Smooth muscle cell (in vitro differentiated cells): ENCODE measurements at regions not wholly inside any gene's neighbourhood (a gene's known extent, or its start where the extent isn't known, plus 50 kb on each side); places are given as distances from the start of the nearest gene placed in this dataset.

ENCODE experiments used
- DNase-seq: peaks from one replicate; lab custom pipeline; 2025; ENCODE audit not compliant: unreplicated experiment; lab: John Stamatoyannopoulos, UW
- H2AFZ ChIP-seq: fragments of 200-600 bp; sonication (generic); 2 replicates; pipeline ENCODE4 v1.6.0; 2016; ENCODE audit warnings: antibody characterized with exemption, low read depth, mild to moderate bottlenecking
- H3F3A ChIP-seq: fragments of 200-600 bp; sonication (generic); 2 replicates; pipeline ENCODE4 v1.6.0; 2017; ENCODE audit warnings: antibody characterized with exemption, low read depth
- H3K27ac ChIP-seq: fragments of 200-600 bp; sonication (generic); 2 replicates; pipeline ENCODE4 v1.5.1; 2016; ENCODE audit warnings: low read depth, mild to moderate bottlenecking
- H3K27me3 ChIP-seq: fragments of 200-600 bp; sonication (generic); 2 replicates; pipeline ENCODE4 v1.6.1; 2016; ENCODE audit warnings: low read depth, mild to moderate bottlenecking
- H3K36me3 ChIP-seq: fragments of 200-600 bp; sonication (generic); 2 replicates; pipeline ENCODE4 v1.5.1; 2016; ENCODE audit warnings: low read depth
- H3K4me1 ChIP-seq: fragments of 200-600 bp; sonication (generic); 2 replicates; pipeline ENCODE4 v1.5.1; 2016; ENCODE audit warnings: low read depth
- H3K4me2 ChIP-seq: fragments of 200-600 bp; sonication (generic); 2 replicates; pipeline ENCODE4 v1.6.0; 2016; ENCODE audit warnings: mild to moderate bottlenecking
- H3K4me3 ChIP-seq: fragments of 200-600 bp; sonication (generic); 2 replicates; pipeline ENCODE4 v1.5.1; 2016; ENCODE audit warnings: mild to moderate bottlenecking
- H3K79me2 ChIP-seq: fragments of 200-600 bp; sonication (generic); 2 replicates; pipeline ENCODE4 v1.6.0; 2016; ENCODE audit warnings: low read depth, mild to moderate bottlenecking
- H3K9ac ChIP-seq: fragments of 200-600 bp; sonication (generic); 2 replicates; pipeline ENCODE4 v1.6.0; 2016; ENCODE audit warnings: low read depth
- H3K9me3 ChIP-seq: fragments of 200-600 bp; sonication (generic); replicated peaks from 2 replicates; pipeline ENCODE4 v1.5.1; 2016; ENCODE audit warnings: low read depth
- H4K20me1 ChIP-seq: fragments of 200-600 bp; sonication (generic); 2 replicates; pipeline ENCODE4 v1.6.0; 2016; ENCODE audit warnings: low read depth
- WGBS: methylation state at CpG from one replicate; pipeline ENCODE4 v1.1.7; 2016; ENCODE audit warnings: low lambda C conversion rate; 5-methylcytosine and 5-hydroxymethylcytosine counted together
- TF ChIP-seq, protein P1 (sequence below): fragments of 200-600 bp; sonication (generic); IDR thresholded peaks from 2 replicates; pipeline ENCODE4 v1.5.1; 2017; ENCODE audit warnings: borderline replicate concordance, mild to moderate bottlenecking, antibody characterized with exemption; ENCODE audit not compliant: insufficient read depth, poor library complexity, severe bottlenecking

GRCh38 chr13:64410276-64411053 lies 2819.7 kb downstream of the PCDH9 start:
- Histone ChIP-seq H3K9me3 (no peaks in the 10 kb centered on the region), H3K27me3 (no peaks in the 10 kb centered on the region), H3K4me2 (no peak overlapping the region), H3K27ac (no peak overlapping the region), H3K4me3 (no peak overlapping the region), H2AFZ (no peak overlapping the region), H3K79me2 (no peaks in the 10 kb centered on the region), H3K4me1 (no peaks in the 10 kb centered on the region), H3K9ac (no peak overlapping the region), H4K20me1 (no peaks in the 10 kb centered on the region), H3K36me3 (no peaks in the 10 kb centered on the region), H3F3A (no peaks in the 10 kb centered on the region)
- 93% methylated on average over 5 of the region's 5 CpGs for WGBS
- TF ChIP-seq, protein P1, sequence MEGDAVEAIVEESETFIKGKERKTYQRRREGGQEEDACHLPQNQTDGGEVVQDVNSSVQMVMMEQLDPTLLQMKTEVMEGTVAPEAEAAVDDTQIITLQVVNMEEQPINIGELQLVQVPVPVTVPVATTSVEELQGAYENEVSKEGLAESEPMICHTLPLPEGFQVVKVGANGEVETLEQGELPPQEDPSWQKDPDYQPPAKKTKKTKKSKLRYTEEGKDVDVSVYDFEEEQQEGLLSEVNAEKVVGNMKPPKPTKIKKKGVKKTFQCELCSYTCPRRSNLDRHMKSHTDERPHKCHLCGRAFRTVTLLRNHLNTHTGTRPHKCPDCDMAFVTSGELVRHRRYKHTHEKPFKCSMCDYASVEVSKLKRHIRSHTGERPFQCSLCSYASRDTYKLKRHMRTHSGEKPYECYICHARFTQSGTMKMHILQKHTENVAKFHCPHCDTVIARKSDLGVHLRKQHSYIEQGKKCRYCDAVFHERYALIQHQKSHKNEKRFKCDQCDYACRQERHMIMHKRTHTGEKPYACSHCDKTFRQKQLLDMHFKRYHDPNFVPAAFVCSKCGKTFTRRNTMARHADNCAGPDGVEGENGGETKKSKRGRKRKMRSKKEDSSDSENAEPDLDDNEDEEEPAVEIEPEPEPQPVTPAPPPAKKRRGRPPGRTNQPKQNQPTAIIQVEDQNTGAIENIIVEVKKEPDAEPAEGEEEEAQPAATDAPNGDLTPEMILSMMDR = no peak
- DNase-seq = no peak

DNA sequence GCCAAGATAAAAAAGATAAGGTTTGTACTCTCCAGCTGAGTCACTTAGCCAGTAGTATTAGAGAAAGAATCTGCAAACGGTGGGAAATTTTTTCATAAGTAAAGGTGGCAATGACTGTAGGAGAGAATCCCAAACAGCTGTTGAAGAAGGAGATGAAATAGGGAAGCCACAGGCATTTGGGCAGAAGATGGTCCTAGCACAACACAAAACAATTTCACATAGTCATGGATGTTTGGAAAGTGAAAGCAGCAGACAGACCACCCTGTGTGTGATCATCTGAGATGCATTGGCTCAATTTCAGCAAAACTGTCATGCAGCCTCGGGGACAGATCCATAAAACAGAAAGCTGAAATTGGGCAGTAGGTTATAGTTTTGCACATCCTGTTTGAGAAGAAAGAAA lies 2832.4 kb downstream of the PCDH9 start:
- H3K27ac ChIP-seq = no peak overlapping the region
- WGBS = 55% methylated on average over 2 of the region's 2 CpGs
- no peaks in the 10 kb centered on the region for H4K20me1 ChIP-seq
- H2AFZ ChIP-seq = no peak overlapping the region
- no peaks in the 10 kb centered on the region for H3K36me3 ChIP-seq
- no peaks in the 10 kb centered on the region for H3K27me3 ChIP-seq
- H3K4me1 ChIP-seq = no peaks in the 10 kb centered on the region
- no peaks in the 10 kb centered on the region for H3F3A ChIP-seq
- peak overlapping the region; percentile 53 for H3K4me2 ChIP-seq
- DNase-seq = no peak
- TF ChIP-seq, protein P1 = no peak
- H3K4me3 ChIP-seq = no peak overlapping the region
- no peaks in the 10 kb centered on the region for H3K9me3 ChIP-seq
- no peaks in the 10 kb centered on the region for H3K79me2 ChIP-seq
- no peak overlapping the region for H3K9ac ChIP-seq

DNA sequence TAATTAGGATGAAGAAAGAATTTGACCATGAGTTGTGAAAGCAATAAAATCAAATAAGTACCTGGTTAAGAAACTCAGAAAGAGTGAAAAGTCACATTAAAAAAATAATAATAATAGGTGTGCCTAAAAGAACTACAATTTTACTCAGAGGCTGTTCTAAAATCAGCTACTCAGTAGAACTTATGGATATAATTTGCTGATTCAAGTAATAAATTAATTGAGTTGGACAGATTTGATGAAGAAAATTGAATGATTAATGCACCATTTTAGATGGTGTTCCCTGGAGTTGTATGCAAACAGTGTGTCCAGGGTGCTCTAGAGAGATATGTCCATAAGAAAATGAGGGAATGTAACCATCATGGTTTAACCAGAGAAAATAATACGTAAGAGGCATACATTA lies 2852.5 kb downstream of the PCDH9 start:
- Histone ChIP-seq H4K20me1 (no peaks in the 10 kb centered on the region), H3K27ac (no peak overlapping the region), H3K9ac (no peak overlapping the region), H3F3A (no peaks in the 10 kb centered on the region), H2AFZ (no peak overlapping the region), H3K36me3 (no peaks in the 10 kb centered on the region), H3K9me3 (no peaks in the 10 kb centered on the region), H3K4me1 (no peaks in the 10 kb centered on the region), H3K4me3 (no peak overlapping the region), H3K79me2 (no peaks in the 10 kb centered on the region), H3K4me2 (no peak overlapping the region), H3K27me3 (no peaks in the 10 kb centered on the region)
- no peak for DNase-seq
- WGBS = 100% methylated on average over 1 of the region's 1 CpG
- TF ChIP-seq, protein P1 = no peak

DNA sequence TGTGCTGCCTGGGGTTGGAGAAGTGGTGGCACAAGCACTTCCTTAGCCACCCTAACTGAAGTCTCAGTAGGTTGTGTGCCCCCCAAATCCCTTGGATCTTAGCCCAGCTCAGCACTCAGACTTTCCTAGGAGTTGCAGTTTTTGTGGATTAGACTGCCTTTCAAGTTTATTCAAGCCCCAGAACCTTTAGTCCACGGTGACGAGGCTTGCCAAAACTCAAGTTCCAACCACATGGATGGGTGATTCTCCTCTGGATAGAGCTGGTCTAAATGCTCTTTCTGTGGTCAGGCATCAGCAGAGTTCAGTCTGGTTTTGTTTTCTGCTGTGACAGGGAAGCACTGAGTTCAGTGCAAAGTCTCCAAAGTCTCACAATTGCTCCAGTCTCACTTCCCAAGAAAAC lies 2858.7 kb downstream of the PCDH9 start:
- H3K4me3 ChIP-seq = no peak overlapping the region
- no peak overlapping the region for H3K4me2 ChIP-seq
- no peak for DNase-seq
- no peak overlapping the region for H2AFZ ChIP-seq
- H3K9ac ChIP-seq = no peak overlapping the region
- TF ChIP-seq, protein P1 = no peak
- peak overlapping the region; percentile 66 for H3K27ac ChIP-seq
- H4K20me1 ChIP-seq = no peaks in the 10 kb centered on the region
- H3K36me3 ChIP-seq = no peaks in the 10 kb centered on the region
- 81% methylated on average over 2 of the region's 2 CpGs for WGBS
- no peaks in the 10 kb centered on the region for H3F3A ChIP-seq
- H3K9me3 ChIP-seq = no peaks in the 10 kb centered on the region
- no peaks in the 10 kb centered on the region for H3K27me3 ChIP-seq
- H3K79me2 ChIP-seq = no peaks in the 10 kb centered on the region
- no peaks in the 10 kb centered on the region for H3K4me1 ChIP-seq
